Erythroblast (primary cell): ENCODE measurements at regions not wholly inside any gene's neighbourhood (a gene's known extent, or its start where the extent isn't known, plus 50 kb on each side); places are given as distances from the start of the nearest gene placed in this dataset.

Source experiments
- DNase-seq, 2 experiments: peaks; one replicate each; lab custom pipeline; 2025; lab: John Stamatoyannopoulos, UW
- GATA1 ChIP-seq: IDR thresholded peaks from 2 replicates; pipeline ENCODE4 v1.6.1; 2011; ENCODE audit warnings: low read depth, mild to moderate bottlenecking, control low read depth, low read length, moderate library complexity
- POLR2A ChIP-seq: IDR thresholded peaks from 2 replicates; pipeline ENCODE4 v1.6.1; 2011; ENCODE audit warnings: mild to moderate bottlenecking, low read length

DNA sequence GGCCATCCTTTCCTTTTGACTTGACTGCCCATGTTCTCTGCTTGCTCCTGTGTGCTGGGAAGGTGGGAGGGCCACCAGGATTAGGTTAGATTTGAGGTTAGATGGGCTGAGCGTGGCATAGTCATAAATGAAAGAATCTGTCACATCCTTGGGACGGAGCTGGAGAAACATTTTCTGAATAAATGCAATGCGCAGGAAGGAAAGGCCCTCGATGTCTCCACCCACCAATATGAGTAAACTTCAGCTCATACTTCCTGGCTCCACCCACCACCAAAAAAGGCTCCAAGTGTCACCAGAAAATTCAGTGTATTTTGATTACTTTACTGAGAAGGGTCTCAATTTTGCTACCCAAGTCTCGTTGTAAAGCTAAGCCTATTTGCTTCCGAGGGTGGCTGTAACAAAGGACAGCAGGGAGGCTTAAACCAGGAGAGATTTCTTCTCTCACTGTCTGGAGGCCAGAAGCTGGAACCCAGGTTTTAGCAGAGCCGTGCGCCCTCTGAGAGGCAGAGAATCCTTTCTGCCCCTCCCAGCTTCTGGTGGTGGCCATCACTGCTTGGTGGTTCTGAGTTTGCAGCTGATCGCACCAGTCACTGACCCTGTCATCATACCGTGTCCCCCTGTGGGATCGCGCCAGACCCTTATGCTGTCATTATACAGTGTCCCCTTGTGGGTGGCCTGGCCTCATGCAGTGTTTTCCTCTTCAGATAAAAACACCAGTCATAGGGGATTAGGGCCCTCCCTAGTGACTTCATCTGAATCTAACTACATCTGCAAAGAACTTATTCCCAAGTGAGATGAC, 137.8 kb downstream of the TTLL2 start:
- DNase-seq, result no peak
- TF ChIP-seq POLR2A (no peak), GATA1 (no peak)

DNA sequence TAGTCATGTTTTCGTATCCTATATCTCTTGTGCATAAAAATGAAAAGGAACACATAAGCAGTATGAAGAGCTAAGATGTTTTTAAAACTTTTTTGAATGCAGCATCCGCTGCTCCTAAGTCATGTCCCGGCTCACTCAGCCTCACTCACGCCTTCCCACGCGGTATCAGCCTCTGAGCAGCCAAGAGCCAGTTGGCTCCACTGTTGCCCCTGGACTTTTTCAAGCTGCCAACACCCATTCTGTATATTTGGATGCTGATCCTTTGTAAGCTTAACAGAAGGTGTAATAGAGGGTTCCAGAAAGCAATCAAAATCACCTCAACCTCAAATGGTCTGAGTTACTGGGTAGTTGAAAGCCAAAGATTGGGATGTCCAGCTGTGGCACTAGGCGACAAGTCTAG, 139.3 kb downstream of the TTLL2 start:
- TF ChIP-seq POLR2A, result no peak
- no peak for TF ChIP-seq GATA1
- no peak for DNase-seq

DNA sequence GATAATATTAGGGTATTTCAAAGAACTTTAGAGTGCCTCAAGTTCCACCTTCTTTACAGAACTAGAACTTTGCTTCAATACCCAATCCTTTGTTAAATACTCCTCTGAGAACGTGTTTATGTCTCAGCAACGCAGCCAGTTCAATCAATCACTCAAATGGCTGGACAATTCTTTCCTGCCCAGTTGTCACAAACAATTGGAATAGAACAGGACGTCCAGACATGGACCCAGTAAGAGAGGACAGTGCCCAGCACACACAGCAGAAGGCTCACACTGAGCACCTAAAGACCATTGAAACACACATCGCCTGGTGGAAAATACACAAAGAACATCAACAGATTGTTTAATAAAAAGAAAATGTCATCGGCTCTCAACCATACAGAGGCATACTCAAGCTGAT, 140.6 kb downstream of the TTLL2 start:
- TF ChIP-seq GATA1, result no peak
- TF ChIP-seq POLR2A, result no peak
- no peak for DNase-seq

DNA sequence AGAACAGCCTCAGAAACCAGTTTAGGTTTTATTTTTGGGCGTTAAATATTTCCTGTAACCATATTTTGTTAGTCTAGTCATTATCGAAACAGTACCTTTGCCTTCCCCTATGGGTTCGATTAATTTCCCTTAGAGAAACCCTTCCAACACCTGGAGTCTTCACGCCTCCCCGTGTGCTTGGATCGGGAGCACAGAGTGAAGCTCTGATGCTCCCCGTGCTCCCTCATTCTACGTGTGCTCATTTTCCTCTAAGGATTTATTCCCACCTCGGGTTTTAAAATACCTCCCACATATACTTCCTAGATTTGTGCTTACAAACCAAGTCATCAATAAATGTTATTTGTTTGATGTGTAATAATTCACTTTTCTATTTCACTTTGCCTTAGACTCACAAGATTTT, 142.4 kb downstream of the TTLL2 start:
- DNase-seq, result no peak
- TF ChIP-seq POLR2A (no peak), GATA1 (no peak)

GRCh38 chr6:167467793-167468431, 143.0 kb downstream of the TTLL2 start:
- DNase-seq, result no peak
- TF ChIP-seq POLR2A (no peak), GATA1 (no peak)

GRCh38 chr6:167469101-167469500, 144.2 kb downstream of the TTLL2 start:
- no peak for DNase-seq
- TF ChIP-seq GATA1 (no peak), POLR2A (no peak)

- TF ChIP-seq POLR2A (no peak), GATA1 (no peak)
- DNase-seq, result no peak
Observed at GRCh38 chr6:167469672-167470071, 144.8 kb downstream of the TTLL2 start.

DNA sequence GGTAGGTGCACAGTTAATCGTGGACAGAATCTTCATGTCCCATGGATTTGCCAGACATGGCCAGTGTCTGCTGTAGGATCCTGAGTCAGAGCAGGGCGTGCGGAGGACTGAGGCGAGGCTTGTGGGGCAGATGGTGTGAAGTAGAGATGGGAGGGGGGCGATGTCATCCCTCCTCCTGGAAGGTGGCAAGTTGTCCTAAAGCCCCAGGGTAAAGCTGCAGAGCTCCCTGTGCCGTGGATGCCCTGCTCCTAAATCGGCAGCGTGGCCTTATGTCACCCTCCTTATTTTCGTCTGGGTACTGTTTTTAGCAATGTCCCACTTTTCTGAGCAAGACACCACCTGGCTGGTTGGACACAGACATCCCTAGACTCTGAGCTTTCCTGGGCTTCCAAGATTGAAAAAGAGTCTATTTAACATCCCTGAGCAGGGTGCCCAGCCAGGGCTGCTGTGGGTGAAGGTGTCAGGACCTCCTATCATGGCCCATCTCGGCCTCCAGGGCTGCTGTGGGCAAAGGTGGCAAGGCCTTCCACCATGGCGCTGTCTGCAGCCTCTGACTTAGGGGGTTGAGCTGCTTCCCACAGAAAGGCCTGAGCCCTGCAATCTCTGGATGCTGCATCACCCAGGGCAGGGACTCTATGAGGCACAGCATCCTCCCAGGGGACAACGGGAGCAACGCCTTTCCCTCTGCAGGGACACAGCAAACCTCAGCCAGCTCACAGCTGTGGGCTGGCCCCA, 145.4 kb downstream of the TTLL2 start:
- no peak for TF ChIP-seq POLR2A
- no peak for TF ChIP-seq GATA1
- DNase-seq, result no peak

DNA sequence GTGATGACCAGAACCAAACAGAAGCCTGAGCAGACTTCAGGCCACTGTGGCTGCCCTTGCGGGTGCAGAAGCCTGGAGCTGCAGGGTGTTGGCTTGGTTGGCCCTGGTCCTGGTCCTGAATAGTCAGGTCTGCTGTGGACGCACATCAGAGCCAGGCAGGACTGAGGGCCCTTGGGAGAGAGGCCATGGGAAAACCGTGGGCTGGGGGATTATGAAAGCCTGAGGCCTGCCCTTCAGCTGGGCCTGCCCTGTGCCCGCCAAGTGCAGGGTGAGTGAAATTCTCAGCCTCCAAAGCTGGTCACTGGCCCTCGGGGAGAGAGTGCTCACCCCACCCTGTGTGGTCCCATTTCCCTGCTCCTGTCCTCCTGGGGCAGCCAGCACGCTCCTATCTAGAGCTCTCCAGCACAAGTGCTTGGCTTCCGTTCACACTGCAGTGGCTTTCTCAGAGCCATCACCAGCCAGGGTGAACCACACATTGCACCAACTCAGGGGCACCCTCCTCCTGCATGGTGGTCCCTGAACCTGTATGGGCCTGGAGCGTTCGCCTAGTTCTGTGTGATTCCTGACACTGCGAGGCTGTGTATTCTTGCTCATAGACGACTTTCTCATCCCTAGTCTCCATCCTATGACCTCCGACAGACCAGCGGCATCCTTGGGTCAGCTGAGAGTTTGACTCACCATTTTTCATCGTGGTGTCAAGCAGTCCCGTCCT, 146.1 kb downstream of the TTLL2 start:
- TF ChIP-seq POLR2A, result no peak
- TF ChIP-seq GATA1, result no peak
- no peak for DNase-seq

DNA sequence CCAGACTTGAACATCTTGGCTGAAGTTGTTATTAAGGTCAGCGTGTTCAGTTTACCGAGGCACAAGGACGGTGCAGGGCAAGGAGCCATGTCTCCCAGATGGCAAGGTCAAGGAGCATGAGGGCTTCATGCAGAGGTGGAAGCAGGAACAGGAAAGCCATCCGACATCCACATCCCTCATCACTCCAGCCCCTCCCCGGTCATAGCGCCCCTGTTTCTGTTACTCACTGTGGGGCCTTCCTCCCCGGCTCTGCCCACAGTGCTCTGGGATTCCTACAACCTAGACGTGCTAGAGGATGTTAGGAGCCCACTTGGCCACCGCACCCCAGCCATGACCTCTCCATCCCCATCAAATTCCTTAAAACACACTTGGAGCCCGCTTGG, 146.7 kb downstream of the TTLL2 start:
- DNase-seq, result no peak
- TF ChIP-seq GATA1 (no peak), POLR2A (no peak)

DNA sequence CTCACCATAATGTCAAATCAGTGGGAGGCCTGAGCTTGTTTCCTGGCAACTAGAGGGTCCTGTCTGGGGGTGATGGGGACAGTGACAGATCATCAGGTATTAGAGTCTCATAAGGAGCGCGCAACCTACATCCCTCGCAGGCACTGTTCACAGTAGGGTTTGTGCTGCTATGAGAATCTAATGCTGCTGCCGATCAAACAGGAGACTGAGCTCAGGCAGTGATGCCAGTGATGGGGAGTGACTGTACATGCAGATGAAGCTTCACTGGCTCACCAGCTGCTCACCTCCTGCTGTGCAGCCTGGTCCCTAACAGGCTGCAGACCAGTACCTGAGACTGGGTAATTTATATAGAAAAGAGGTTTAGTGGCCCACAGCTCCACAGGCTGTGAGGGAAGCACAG, 147.3 kb downstream of the TTLL2 start:
- no peak for TF ChIP-seq POLR2A
- TF ChIP-seq GATA1, result no peak
- no peak for DNase-seq

DNA sequence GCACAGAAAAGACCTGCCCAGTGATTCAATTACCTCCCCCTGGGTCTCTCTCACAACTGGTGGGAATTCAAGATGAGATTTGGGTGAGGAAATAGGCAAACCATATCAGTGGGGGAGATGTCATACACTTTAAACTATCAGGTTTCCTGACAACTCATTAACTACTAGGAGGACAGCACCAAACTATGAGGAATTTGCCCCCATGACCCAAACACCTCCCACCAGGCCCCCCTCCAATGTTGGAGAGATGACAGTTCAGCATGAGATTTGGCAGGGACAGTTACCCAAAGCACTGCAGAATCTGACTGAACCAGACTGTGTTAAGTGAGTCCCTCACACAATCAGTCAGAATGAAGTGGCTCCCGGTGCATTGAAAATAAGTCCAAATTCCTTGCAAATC, 148.0 kb downstream of the TTLL2 start:
- TF ChIP-seq GATA1, result no peak
- no peak for TF ChIP-seq POLR2A
- no peak for DNase-seq

DNA sequence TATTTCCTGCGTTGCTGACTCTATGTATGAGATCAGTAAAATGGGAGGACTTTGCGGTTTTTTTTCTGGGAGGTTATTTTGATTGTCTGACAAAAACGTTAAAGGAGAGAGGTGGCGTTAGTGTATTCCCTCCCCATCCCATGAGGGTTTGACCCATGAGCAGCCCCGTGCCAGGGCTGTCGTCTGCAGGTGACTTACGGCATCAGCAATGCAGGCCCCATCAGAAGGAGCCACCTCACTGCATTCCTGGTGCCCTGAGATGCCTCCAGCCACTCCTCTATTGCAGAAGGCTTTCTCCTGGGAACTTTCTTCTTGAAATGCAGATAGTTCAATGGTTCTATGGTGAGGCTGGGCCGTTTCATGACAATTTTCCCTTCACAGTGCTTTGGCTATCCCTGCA, 149.3 kb downstream of the TTLL2 start:
- no peak for DNase-seq
- TF ChIP-seq POLR2A, result no peak
- no peak for TF ChIP-seq GATA1

- no peak for DNase-seq
- TF ChIP-seq POLR2A, result no peak
- no peak for TF ChIP-seq GATA1
Observed at GRCh38 chr6:167474725-167475124, 149.8 kb downstream of the TTLL2 start.
